Fibroblast of villous mesenchyme (primary cell): ENCODE measurements at regions not wholly inside any gene's neighbourhood (a gene's known extent, or its start where the extent isn't known, plus 50 kb on each side); places are given as distances from the start of the nearest gene placed in this dataset.

ENCODE experiments used
- DNase-seq: peaks from one replicate; pipeline ENCODE4 v3.0.0-alpha.2; 2010; ENCODE audit warnings: low read depth
- H3K4me3 ChIP-seq: 2 replicates; pipeline ENCODE4 v1.5.1; 2011; ENCODE audit warnings: low read depth, mild to moderate bottlenecking, low read length
- CTCF ChIP-seq: IDR thresholded peaks from 2 replicates; pipeline ENCODE4 v1.5.1; 2012; ENCODE audit warnings: low read depth, mild to moderate bottlenecking, low read length; ENCODE audit not compliant: insufficient read depth

- H3K4me3 ChIP-seq, result no peak overlapping the region
- no peak for TF ChIP-seq CTCF
- DNase-seq, result no peak
These were observed 177.4 kb upstream of the PPP1R2C start for GRCh38 chrX:42955349-42955748.

GRCh38 chrX:42967681-42968300 is 189.8 kb upstream of the PPP1R2C start:
- peak; percentile 66 for DNase-seq
- TF ChIP-seq CTCF, result no peak
- H3K4me3 ChIP-seq, result no peak overlapping the region

- TF ChIP-seq CTCF, result no peak
- DNase-seq, result no peak
- H3K4me3 ChIP-seq, result no peak overlapping the region
These were observed 195.4 kb upstream of the PPP1R2C start for GRCh38 chrX:42973321-42973720.

- no peak overlapping the region for H3K4me3 ChIP-seq
- TF ChIP-seq CTCF, result no peak
These were observed 197.9 kb upstream of the PPP1R2C start for GRCh38 chrX:42975906-42976305.

GRCh38 chrX:42976746-42977366 is 198.9 kb upstream of the PPP1R2C start:
- no peak for DNase-seq
- no peak overlapping the region for H3K4me3 ChIP-seq
- TF ChIP-seq CTCF, result no peak

More at GRCh38 chrX:42975906-42976305, 197.9 kb upstream of the PPP1R2C start:
- DNase-seq, result no peak

GRCh38 chrX:42978655-42979379 is 200.9 kb upstream of the PPP1R2C start:
- TF ChIP-seq CTCF, result no peak
- no peak overlapping the region for H3K4me3 ChIP-seq
- no peak for DNase-seq
